Naive thymus-derived CD4-positive, alpha-beta T cell (primary cell): ENCODE measurements at regions not wholly inside any gene's neighbourhood (a gene's known extent, or its start where the extent isn't known, plus 50 kb on each side); places are given as distances from the start of the nearest gene placed in this dataset.

ENCODE experiments used
- ATAC-seq: fragments of 150-1000 bp; cut with Tn5 transposase; 2 replicates; pipeline ENCODE4 v1.10.0; 2021; ENCODE audit warnings: mild to moderate bottlenecking, moderate library complexity
- CTCF ChIA-PET: fragments of 350-600 bp; sonication (Branson Sonifier 250); formaldehyde crosslinking; loops from one replicate; lab custom pipeline; 2021; ENCODE audit warnings: antibody characterized with exemption; lab: Charles Lee
- POLR2A ChIA-PET: fragments of 350-600 bp; sonication (Branson Sonifier 250); formaldehyde crosslinking; loops from one replicate; lab custom pipeline; 2021; ENCODE audit warnings: antibody characterized with exemption, inconsistent platforms; lab: Charles Lee
- DNase-seq, 9 donors: peaks; one replicate each; pipeline versions ENCODE4 v3.0.0 to v3.0.0-alpha.2; 2020 to 2022; ENCODE audit warnings: mixed read lengths in 1 of 9
- H3K27ac ChIP-seq: one replicate; pipeline ENCODE4 v1.7.0; 2013; ENCODE audit warnings: mild to moderate bottlenecking, low read depth, low read length, moderate library complexity
- H3K27me3 ChIP-seq, 2 donors: one replicate each; pipeline ENCODE4 v1.7.0; 2013; ENCODE audit warnings: low read length in 2 of 2, mild to moderate bottlenecking in 2 of 2, moderate library complexity in 2 of 2; ENCODE audit not compliant: control insufficient read depth in 2 of 2, insufficient read depth in 2 of 2
- H3K36me3 ChIP-seq, 3 experiments: 1 replicate in 2 of 3; 2 replicates in 1 of 3; pipeline ENCODE4 v1.7.0; 2013; ENCODE audit warnings: low read length in 3 of 3, mild to moderate bottlenecking in 3 of 3, moderate library complexity in 1 of 3; ENCODE audit not compliant: insufficient read depth in 3 of 3, control insufficient read depth in 2 of 3
- H3K4me1 ChIP-seq, 2 donors: one replicate each; pipeline ENCODE4 v1.7.0; 2013; ENCODE audit warnings: low read length in 2 of 2, mild to moderate bottlenecking in 2 of 2, moderate library complexity in 1 of 2; ENCODE audit not compliant: control insufficient read depth in 2 of 2, insufficient read depth in 2 of 2
- H3K4me3 ChIP-seq: 2 replicates; pipeline ENCODE4 v1.7.0; 2013; ENCODE audit warnings: mild to moderate bottlenecking, low read length
- H3K9me3 ChIP-seq, 3 experiments: 1 replicate in 2 of 3; 2 replicates in 1 of 3; pipeline ENCODE4 v1.7.0; 2013; ENCODE audit warnings: low read length in 3 of 3; ENCODE audit not compliant: control insufficient read depth in 2 of 3
- H3K27ac Mint-ChIP-seq, 9 donors: one replicate each; pipeline ENCODE4 v1.8.0; 2020 to 2022; ENCODE audit warnings: mixed read lengths in 9 of 9, mild to moderate bottlenecking in 8 of 9, moderate library complexity in 5 of 9, inconsistent platforms in 2 of 9
- H3K27me3 Mint-ChIP-seq, 5 donors: one replicate each; pipeline ENCODE4 v1.8.0; 2021 to 2022; ENCODE audit warnings: mixed read lengths in 5 of 5, mild to moderate bottlenecking in 1 of 5
- H3K36me3 Mint-ChIP-seq, 5 donors: one replicate each; pipeline ENCODE4 v1.8.0; 2020 to 2022; ENCODE audit warnings: mixed read lengths in 5 of 5, mild to moderate bottlenecking in 3 of 5, inconsistent platforms in 1 of 5
- H3K4me1 Mint-ChIP-seq, 7 donors: one replicate each; pipeline ENCODE4 v1.8.0; 2020 to 2022; ENCODE audit warnings: mixed read lengths in 7 of 7, mild to moderate bottlenecking in 3 of 7, inconsistent platforms in 1 of 7
- H3K4me3 Mint-ChIP-seq, 10 donors: one replicate each; pipeline ENCODE4 v1.8.0; 2020 to 2022; ENCODE audit warnings: mild to moderate bottlenecking in 10 of 10, mixed read lengths in 10 of 10, moderate library complexity in 6 of 10, inconsistent platforms in 2 of 10
- H3K9me3 Mint-ChIP-seq, 11 donors: one replicate each; pipeline ENCODE4 v1.8.0; 2020 to 2022; ENCODE audit warnings: mixed read lengths in 11 of 11, mild to moderate bottlenecking in 4 of 11, inconsistent platforms in 1 of 11, moderate library complexity in 1 of 11
- intact Hi-C, 2 donors: fragments of 100-400 bp; cut with micrococcal nuclease; formaldehyde crosslinking; loops; one replicate each; pipeline ENCODE4 v1.15.1; 2023

- no peaks in the 10 kb centered on the region for H3K27me3 Mint-ChIP-seq
- ChIA-PET CTCF (no interaction called here), POLR2A (no interaction called here)
- H3K4me3 ChIP-seq: no peak overlapping the region
- H3K27ac ChIP-seq: no peak overlapping the region
- H3K4me3 Mint-ChIP-seq: no peak overlapping the region
- H3K4me1 Mint-ChIP-seq: no peaks in the 10 kb centered on the region
- peaks cover 0 to 6% (median 0%) of the 10 kb centered on the region in 11 donors for H3K9me3 Mint-ChIP-seq
- no peaks in the 10 kb centered on the region for H3K9me3 ChIP-seq
- H3K36me3 Mint-ChIP-seq: no peaks in the 10 kb centered on the region
- H3K4me1 ChIP-seq: no peaks in the 10 kb centered on the region
- intact Hi-C loops: no loop called here
- H3K36me3 ChIP-seq: no peaks in the 10 kb centered on the region
- H3K27ac Mint-ChIP-seq: no peak overlapping the region
- ATAC-seq (no peak), DNase-seq (no peak)
- H3K27me3 ChIP-seq: no peaks in the 10 kb centered on the region
Observed at GRCh38 chr3:103906808-103907207, 1459.9 kb upstream of the ALCAM start.

GRCh38 chr3:103907567-103907966 is 1459.1 kb upstream of the ALCAM start:
- Mint-ChIP-seq H3K4me1 (no peaks in the 10 kb centered on the region), H3K27ac (no peak overlapping the region), H3K9me3 (peaks cover 0 to 5% (median 0%) of the 10 kb centered on the region in 11 donors), H3K4me3 (no peak overlapping the region), H3K27me3 (no peaks in the 10 kb centered on the region), H3K36me3 (no peaks in the 10 kb centered on the region)
- intact Hi-C loops: no loop called here
- POLR2A ChIA-PET: no interaction called here
- Histone ChIP-seq H3K4me1 (no peaks in the 10 kb centered on the region), H3K4me3 (no peak overlapping the region), H3K27me3 (no peaks in the 10 kb centered on the region), H3K36me3 (no peaks in the 10 kb centered on the region), H3K27ac (no peak overlapping the region), H3K9me3 (no peaks in the 10 kb centered on the region)
- no peak for DNase-seq
- CTCF ChIA-PET: no interaction called here
- no peak for ATAC-seq

DNA sequence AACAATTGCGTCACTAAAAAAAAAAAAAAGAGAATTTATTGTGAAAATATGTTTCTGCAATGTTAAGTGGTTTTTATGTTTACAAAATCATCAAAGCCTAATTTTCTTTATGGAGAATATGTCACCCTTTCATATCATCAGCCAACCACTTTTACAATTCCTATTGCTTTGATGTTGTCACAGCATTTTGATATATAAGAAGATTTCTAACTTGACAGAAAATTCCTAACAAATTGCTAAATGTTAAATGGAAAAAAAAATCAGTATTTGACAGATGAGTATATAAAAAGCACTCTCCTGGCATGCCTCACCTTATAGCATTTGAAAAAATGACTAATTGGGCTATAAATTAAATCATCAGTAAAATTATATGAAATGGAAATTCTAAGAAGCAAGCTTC is 1457.3 kb upstream of the ALCAM start:
- Histone ChIP-seq H3K27me3 (no peaks in the 10 kb centered on the region), H3K4me1 (no peaks in the 10 kb centered on the region), H3K36me3 (no peaks in the 10 kb centered on the region), H3K4me3 (no peak overlapping the region), H3K9me3 (no peaks in the 10 kb centered on the region), H3K27ac (no peak overlapping the region)
- ChIA-PET CTCF (no interaction called here), POLR2A (no interaction called here)
- intact Hi-C loops: no loop called here
- peaks cover 0 to 5% (median 0%) of the 10 kb centered on the region in 11 donors for H3K9me3 Mint-ChIP-seq
- ATAC-seq: no peak
- DNase-seq: no peak
- H3K27ac Mint-ChIP-seq: no peak overlapping the region
- no peaks in the 10 kb centered on the region for H3K27me3 Mint-ChIP-seq
- H3K36me3 Mint-ChIP-seq: no peaks in the 10 kb centered on the region
- H3K4me1 Mint-ChIP-seq: no peaks in the 10 kb centered on the region
- no peak overlapping the region for H3K4me3 Mint-ChIP-seq

GRCh38 chr3:103918336-103918735 is 1448.4 kb upstream of the ALCAM start:
- Mint-ChIP-seq H3K4me1 (no peaks in the 10 kb centered on the region), H3K27me3 (no peaks in the 10 kb centered on the region), H3K4me3 (no peak overlapping the region), H3K9me3 (no peaks in the 10 kb centered on the region), H3K36me3 (no peaks in the 10 kb centered on the region), H3K27ac (no peak overlapping the region)
- Histone ChIP-seq H3K9me3 (no peaks in the 10 kb centered on the region), H3K27me3 (no peaks in the 10 kb centered on the region), H3K36me3 (no peaks in the 10 kb centered on the region), H3K4me1 (no peaks in the 10 kb centered on the region), H3K27ac (no peak overlapping the region), H3K4me3 (no peak overlapping the region)
- no peak for ATAC-seq
- POLR2A ChIA-PET: interaction anchor here (0.6 kb wide), 1 partner anchor 10 kb away, joined by 3 read pairs; no protein-coding TSS in a partner anchor
- no peak for DNase-seq
- CTCF ChIA-PET: no interaction called here
- intact Hi-C loops: no loop called here

GRCh38 chr3:103919327-103919726 is 1447.4 kb upstream of the ALCAM start:
- Mint-ChIP-seq H3K27me3 (no peaks in the 10 kb centered on the region), H3K4me3 (no peak overlapping the region), H3K9me3 (no peaks in the 10 kb centered on the region), H3K36me3 (no peaks in the 10 kb centered on the region), H3K4me1 (no peaks in the 10 kb centered on the region), H3K27ac (no peak overlapping the region)
- intact Hi-C loops: no loop called here
- Histone ChIP-seq H3K4me1 (no peaks in the 10 kb centered on the region), H3K27ac (no peak overlapping the region), H3K36me3 (no peaks in the 10 kb centered on the region), H3K9me3 (no peaks in the 10 kb centered on the region), H3K4me3 (no peak overlapping the region), H3K27me3 (no peaks in the 10 kb centered on the region)
- ChIA-PET CTCF (no interaction called here), POLR2A (no interaction called here)
- no peak for DNase-seq
- no peak for ATAC-seq

- no peak for DNase-seq
- Mint-ChIP-seq H3K4me3 (no peak overlapping the region), H3K27me3 (no peaks in the 10 kb centered on the region), H3K9me3 (peaks cover 0 to 7% (median 0%) of the 10 kb centered on the region in 11 donors), H3K4me1 (no peaks in the 10 kb centered on the region), H3K36me3 (no peaks in the 10 kb centered on the region), H3K27ac (no peak overlapping the region)
- intact Hi-C loops: no loop called here
- Histone ChIP-seq H3K27me3 (no peaks in the 10 kb centered on the region), H3K27ac (no peak overlapping the region), H3K36me3 (no peaks in the 10 kb centered on the region), H3K4me3 (no peak overlapping the region), H3K9me3 (no peaks in the 10 kb centered on the region), H3K4me1 (no peaks in the 10 kb centered on the region)
- no peak for ATAC-seq
- POLR2A ChIA-PET: no interaction called here
- CTCF ChIA-PET: no interaction called here
Observed at GRCh38 chr3:103923907-103924306, 1442.8 kb upstream of the ALCAM start.

- no peaks in the 10 kb centered on the region for H3K27me3 Mint-ChIP-seq
- ChIA-PET POLR2A (no interaction called here), CTCF (no interaction called here)
- no peaks in the 10 kb centered on the region for H3K4me1 Mint-ChIP-seq
- Histone ChIP-seq H3K4me3 (no peak overlapping the region), H3K9me3 (peaks cover 0 to 3% (median 0%) of the 10 kb centered on the region in 3 experiments), H3K4me1 (no peaks in the 10 kb centered on the region), H3K27me3 (no peaks in the 10 kb centered on the region), H3K36me3 (no peaks in the 10 kb centered on the region), H3K27ac (no peak overlapping the region)
- ATAC-seq: no peak
- intact Hi-C loops: no loop called here
- H3K27ac Mint-ChIP-seq: no peak overlapping the region
- peaks cover 0 to 7% (median 0%) of the 10 kb centered on the region in 11 donors for H3K9me3 Mint-ChIP-seq
- H3K4me3 Mint-ChIP-seq: no peak overlapping the region
- DNase-seq: no peak
- no peaks in the 10 kb centered on the region for H3K36me3 Mint-ChIP-seq
Observed at GRCh38 chr3:103924544-103924943, 1442.2 kb upstream of the ALCAM start.
